Endothelial cell of umbilical vein (primary cell): ENCODE measurements at regions not wholly inside any gene's neighbourhood (a gene's known extent, or its start where the extent isn't known, plus 50 kb on each side); places are given as distances from the start of the nearest gene placed in this dataset.
A peak's percentile ranks its signal among the peaks of the same experiment; 100 is the strongest.

Experiments
- BruUV-seq: library from RNA; stranded (reverse); fragments of 400-500 nt; replicated peaks from 2 replicates; lab custom pipeline; 2021; lab: Mats Ljungman, UMichigan
- CTCF ChIA-PET: fragments of 300-600, 350-600 bp; sonication (Branson Sonifier 250); formaldehyde crosslinking; loops from one replicate; lab custom pipeline; 2021; ENCODE audit warnings: antibody characterized with exemption, inconsistent platforms; lab: Charles Lee
- POLR2A ChIA-PET: fragments of 300-600, 350-600 bp; sonication (Branson Sonifier 250); formaldehyde crosslinking; loops from one replicate; lab custom pipeline; 2021; ENCODE audit warnings: antibody characterized with exemption, inconsistent platforms; lab: Charles Lee
- DNase-seq: peaks from one replicate; pipeline ENCODE4 v3.0.0-alpha.2; 2011; ENCODE audit warnings: low read depth, low spot score
- FAIRE-seq: peaks from 2 replicates; lab custom pipeline; 2011; peaks lifted over from hg19 to GRCh38; lab: Jason Lieb, UNC
- H2AFZ ChIP-seq: 2 replicates; pipeline ENCODE4 v1.6.0; 2012; ENCODE audit warnings: low read depth, low read length, control low read depth, inconsistent platforms
- H3K27ac ChIP-seq: 2 replicates; pipeline ENCODE4 v1.5.1; 2011; ENCODE audit warnings: low read depth, mild to moderate bottlenecking, control low read depth, low read length, moderate library complexity; ENCODE audit not compliant: insufficient read depth
- H3K27me3 ChIP-seq, 2 experiments: 2 replicates each; pipeline versions ENCODE4 v1.6.0 to v1.6.1; 2011; ENCODE audit warnings: low read length in 2 of 2, mixed read lengths in 1 of 2; ENCODE audit not compliant: control insufficient read depth in 2 of 2, insufficient read depth in 2 of 2
- H3K36me3 ChIP-seq, 2 experiments: 2 replicates in 1 of 2; 3 replicates in 1 of 2; pipeline ENCODE4 v1.5.1; 2011; ENCODE audit warnings: low read length in 2 of 2, mild to moderate bottlenecking in 1 of 2, moderate library complexity in 1 of 2; ENCODE audit not compliant: control insufficient read depth in 2 of 2, insufficient read depth in 2 of 2; ENCODE audit errors: extremely low read depth in 1 of 2
- H3K4me1 ChIP-seq: 3 replicates; pipeline ENCODE4 v1.5.1; 2011; ENCODE audit warnings: mild to moderate bottlenecking, low read length; ENCODE audit not compliant: control insufficient read depth, insufficient read depth; ENCODE audit errors: extremely low read depth
- H3K4me2 ChIP-seq: 2 replicates; pipeline ENCODE4 v1.6.1; 2011; ENCODE audit warnings: low read length, control low read depth, mixed read lengths; ENCODE audit not compliant: insufficient read depth
- H3K4me3 ChIP-seq, 3 experiments: fragments of 200-600 bp in 1 of 3; sonication (generic), shearing (Covaris generic) in 1 of 3; replicated peaks in 1 of 3; 2 replicates each; pipeline ENCODE4 v1.5.1; 2011 to 2016; ENCODE audit warnings: control low read depth in 3 of 3, low read length in 3 of 3, mild to moderate bottlenecking in 2 of 3, inconsistent platforms in 1 of 3, low read depth in 1 of 3, moderate library complexity in 1 of 3; ENCODE audit not compliant: insufficient read depth in 1 of 3
- H3K79me2 ChIP-seq: 2 replicates; pipeline ENCODE4 v1.6.0; 2012; ENCODE audit warnings: low read length, inconsistent platforms; ENCODE audit not compliant: control insufficient read depth, insufficient read depth
- H3K9ac ChIP-seq: replicated peaks from 2 replicates; pipeline ENCODE3; 2011; ENCODE audit warnings: low read length, control low read depth; ENCODE audit not compliant: insufficient read depth; ENCODE audit errors: extremely low read depth
- H3K9me1 ChIP-seq: replicated peaks from 3 replicates; pipeline ENCODE4 v1.6.0; 2011; ENCODE audit warnings: mild to moderate bottlenecking, low read length; ENCODE audit not compliant: control insufficient read depth, insufficient read depth; ENCODE audit errors: extremely low read depth
- H3K9me3 ChIP-seq: replicated peaks from 2 replicates; pipeline ENCODE4 v1.5.1; 2012; ENCODE audit warnings: low read length, inconsistent platforms; ENCODE audit not compliant: control insufficient read depth, insufficient read depth
- H4K20me1 ChIP-seq: replicated peaks from 2 replicates; pipeline ENCODE3; 2011; ENCODE audit warnings: mild to moderate bottlenecking, low read length; ENCODE audit not compliant: control insufficient read depth, insufficient read depth; ENCODE audit errors: extremely low read depth
- CTCF ChIP-seq, 2 donors: IDR thresholded peaks; 1 replicate in 1 of 2; 2 replicates in 1 of 2; pipeline ENCODE4 v1.5.1; 2011; ENCODE audit warnings: low read length in 2 of 2, mild to moderate bottlenecking in 2 of 2, moderate library complexity in 2 of 2, control low read depth in 1 of 2, inconsistent platforms in 1 of 2, low read depth in 1 of 2; ENCODE audit not compliant: insufficient read depth in 1 of 2; ENCODE audit errors: extremely low read depth in 1 of 2
- EZH2 ChIP-seq: IDR thresholded peaks from 2 replicates; pipeline ENCODE4 v1.6.1; 2012; ENCODE audit warnings: borderline replicate concordance, low read depth, mild to moderate bottlenecking, moderate library complexity, low read length, inconsistent platforms; ENCODE audit not compliant: severe bottlenecking
- JUN ChIP-seq: IDR thresholded peaks from 2 replicates; pipeline ENCODE4 v1.6.1; 2011; ENCODE audit warnings: borderline replicate concordance, low read depth; ENCODE audit not compliant: insufficient read length, insufficient read depth
- POLR2AphosphoS5 ChIP-seq: IDR thresholded peaks from 2 replicates; pipeline ENCODE4 v1.6.1; 2012; ENCODE audit warnings: low read depth, mild to moderate bottlenecking, control low read depth, low read length, moderate library complexity; ENCODE audit not compliant: insufficient read depth
- dilution Hi-C: fragments of 300-500 bp; cut with MboI; formaldehyde crosslinking; loops from one replicate; pipeline ENCODE4 v1.15.0; 2019; ENCODE audit warnings: low sequenced_read_pairs; ENCODE audit not compliant: extremely low pct_ligation_motif_present
- intact Hi-C: fragments of 100-400 bp; cut with micrococcal nuclease; formaldehyde crosslinking; loops from one replicate; pipeline ENCODE4 v1.10.0; 2022

GRCh38 chr3:193788189-193788991, 195.4 kb downstream of the OPA1 start:
- no TSS peak for BruUV-seq
- intact Hi-C loops: loop anchor here (1.0 to 2.0 kb wide), 8 partner anchors 80 to 527 kb away; partner anchors contain the start of gene HES1
- Histone ChIP-seq H3K4me1 (peaks cover 5% of the 10 kb centered on the region), H3K9ac (no peak overlapping the region), H3K79me2 (no peaks in the 10 kb centered on the region), H4K20me1 (no peaks in the 10 kb centered on the region), H3K9me1 (no peaks in the 10 kb centered on the region), H3K27me3 (peaks cover 0 to 1% of the 10 kb centered on the region in 2 experiments), H3K27ac (no peak overlapping the region), H3K4me3 (no peak overlapping the region), H2AFZ (no peak overlapping the region), H3K9me3 (no peaks in the 10 kb centered on the region), H3K4me2 (no peak overlapping the region), H3K36me3 (no peaks in the 10 kb centered on the region)
- TF ChIP-seq CTCF (IDR thresholded peaks at IDR 0.05; ENCODE audit: extremely low read depth in 1 of 2, insufficient read depth in 1 of 2, low read depth in 1 of 2, low read length in 2 of 2) (peak; percentile 82 to 88), EZH2 (no peak), JUN (no peak), POLR2AphosphoS5 (no peak)
- peak; percentile 76 for DNase-seq
- ChIA-PET POLR2A (interaction anchor here (0.6 to 1.2 kb wide), 3 partner anchors 347 to 354 kb away, joined by 3 to 7 read pairs (median 4); partner anchors contain the start of gene HES1), CTCF (interaction anchor here (0.6 to 3.9 kb wide), 19 partner anchors 12 to 542 kb away, joined by 3 to 43 read pairs (median 4); partner anchors contain the start of gene HES1)
- FAIRE-seq: peak; percentile 77
- dilution Hi-C loops: no loop called here
